GM12865 (cell line): ENCODE measurements at regions not wholly inside any gene's neighbourhood (a gene's known extent, or its start where the extent isn't known, plus 50 kb on each side); places are given as distances from the start of the nearest gene placed in this dataset.

Experiments used
- DNase-seq: peaks from one replicate; pipeline ENCODE4 v3.0.0; 2010; ENCODE audit warnings: low read depth
- H3K4me3 ChIP-seq: 2 replicates; pipeline ENCODE4 v1.5.1; 2011; ENCODE audit warnings: mild to moderate bottlenecking, low read depth, low read length, control low read depth
- CTCF ChIP-seq: IDR thresholded peaks from 2 replicates; pipeline ENCODE4 v1.5.1; 2011; ENCODE audit warnings: low read length, control low read depth, low read depth, inconsistent platforms; ENCODE audit not compliant: insufficient read depth; ENCODE audit errors: missing control alignments

- no peak overlapping the region for H3K4me3 ChIP-seq
- DNase-seq = no peak
- TF ChIP-seq CTCF = no peak
These were observed 655.2 kb downstream of the TBC1D22A start for GRCh38 chr22:47417699-47418098.

- no peak for TF ChIP-seq CTCF
- H3K4me3 ChIP-seq = no peak overlapping the region
- DNase-seq = no peak
These were observed 648.6 kb downstream of the TBC1D22A start for GRCh38 chr22:47411006-47411405.

- no peak for DNase-seq
- TF ChIP-seq CTCF = no peak
- H3K4me3 ChIP-seq = no peak overlapping the region
These were observed 647.3 kb downstream of the TBC1D22A start for GRCh38 chr22:47409539-47410275.

- no peak for DNase-seq
- no peak for TF ChIP-seq CTCF
- no peak overlapping the region for H3K4me3 ChIP-seq
These were observed 646.0 kb downstream of the TBC1D22A start for GRCh38 chr22:47408409-47408808.

GRCh38 chr22:47407461-47408025 is 645.1 kb downstream of the TBC1D22A start:
- no peak for TF ChIP-seq CTCF

GRCh38 chr22:47406896-47407295 is 644.4 kb downstream of the TBC1D22A start:
- H3K4me3 ChIP-seq = no peak overlapping the region
- DNase-seq = no peak
- no peak for TF ChIP-seq CTCF

More at GRCh38 chr22:47407461-47408025, 645.1 kb downstream of the TBC1D22A start:
- H3K4me3 ChIP-seq = no peak overlapping the region
- no peak for DNase-seq
